CD4-positive, alpha-beta T cell treated with Interleukin-4 for 1 hour (primary cell): ENCODE measurements at regions not wholly inside any gene's neighbourhood (a gene's known extent, or its start where the extent isn't known, plus 50 kb on each side); places are given as distances from the start of the nearest gene placed in this dataset.
"Not testable (repeated sequence)": the region's sequence is repeated elsewhere in the genome, so short reads cannot be mapped to it uniquely, and the experiment has no call there.

Experiments
- DNase-seq, 2 donors: peaks; one replicate each; pipeline ENCODE4 v3.0.0-alpha.2; 2020 to 2022

- not testable (repeated sequence) for DNase-seq
Observed at GRCh38 chr15:21774760-21775159, 102.8 kb downstream of the POTEB start.

DNA sequence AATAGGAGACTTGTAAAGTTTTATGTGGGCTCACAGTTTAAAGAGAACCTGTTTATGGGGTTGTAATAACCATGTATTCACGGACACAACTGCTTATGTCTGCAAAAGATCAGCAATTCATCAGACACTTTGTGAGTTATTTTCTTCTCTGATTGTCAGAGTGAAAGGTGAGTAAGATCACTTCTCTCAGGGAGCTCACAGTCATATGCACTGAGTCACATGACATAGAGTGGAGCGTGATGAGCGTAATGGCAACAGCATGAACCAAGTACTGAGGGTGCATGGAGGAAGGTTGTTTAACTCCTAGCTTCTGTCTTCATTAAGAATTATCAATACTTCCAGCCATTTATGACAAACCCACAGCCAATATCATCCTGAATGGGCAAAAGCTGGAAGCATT is 111.0 kb downstream of the POTEB start:
- not testable (repeated sequence) for DNase-seq

- DNase-seq, result not testable (repeated sequence)
Observed at GRCh38 chr15:21763756-21764155, 113.8 kb downstream of the POTEB start.

DNA sequence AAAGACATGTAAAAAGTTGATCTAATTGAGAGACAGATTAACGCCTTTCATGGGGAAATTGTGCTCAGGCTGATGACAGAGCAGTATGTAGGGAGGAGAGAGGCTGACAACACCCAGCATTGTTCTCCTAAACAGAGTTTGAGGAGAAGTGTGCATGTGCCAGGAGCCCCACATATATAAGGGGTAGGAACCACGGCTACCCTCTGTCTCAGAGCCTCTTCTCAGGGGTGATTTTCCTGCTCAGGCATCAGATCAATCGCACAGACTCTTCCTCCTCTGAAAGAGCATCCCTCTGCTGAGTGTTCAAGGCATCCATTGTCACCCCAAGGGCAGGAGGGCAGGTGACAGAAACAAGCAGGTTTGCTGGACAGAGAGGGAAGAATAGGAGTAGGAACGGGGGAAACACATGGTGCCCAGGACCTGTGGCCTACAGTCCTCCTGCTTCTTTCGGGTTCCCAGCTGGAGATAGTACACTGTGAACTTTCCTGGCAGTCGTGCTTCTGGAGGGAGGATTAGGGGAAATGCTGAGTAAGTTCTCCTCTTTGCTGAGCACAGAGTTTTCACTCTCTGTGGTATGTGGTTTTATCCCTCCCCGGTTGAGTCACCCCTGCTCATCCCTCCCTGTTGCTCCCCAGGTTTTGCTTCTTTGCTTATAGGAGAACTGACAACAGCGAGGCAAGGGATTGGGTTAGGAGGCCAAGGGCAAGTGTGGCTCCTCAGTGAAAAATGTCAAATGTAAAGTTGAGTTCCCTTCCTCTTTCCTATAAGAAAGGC is 117.1 kb downstream of the POTEB start:
- not testable (repeated sequence) for DNase-seq

- DNase-seq, result not testable (repeated sequence)
Observed at GRCh38 chr15:21759401-21760165, 118.0 kb downstream of the POTEB start.

DNA sequence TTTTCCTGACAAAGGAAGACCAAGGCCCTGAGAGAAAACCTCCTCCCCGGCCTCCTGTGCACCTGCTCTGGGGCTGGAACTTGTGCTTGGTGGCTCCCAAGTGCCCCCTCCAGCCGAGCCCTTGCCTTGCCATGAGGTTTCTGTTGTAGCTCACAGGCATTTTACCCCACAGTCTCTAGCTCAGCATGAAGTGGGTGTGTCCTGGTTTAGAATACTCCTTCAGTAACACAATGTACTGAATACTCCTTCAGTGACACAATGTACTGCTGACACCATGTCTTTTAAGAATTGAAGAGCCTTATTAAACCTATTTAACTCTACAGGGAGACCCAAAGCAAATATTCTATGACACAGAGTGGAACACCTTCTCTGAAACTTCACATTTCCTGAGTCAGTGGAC is 123.7 kb downstream of the POTEB start:
- DNase-seq, result not testable (repeated sequence)

- peak in 1 of 2 donors; percentile 45 for DNase-seq
Observed at GRCh38 chr15:21752124-21752957, 125.2 kb downstream of the POTEB start.

- not testable (repeated sequence) for DNase-seq
Observed at GRCh38 chr15:21749173-21749572, 128.4 kb downstream of the POTEB start.

GRCh38 chr15:21744245-21744915 is 133.2 kb downstream of the POTEB start:
- peak in 1 of 2 donors; percentile 7 for DNase-seq

GRCh38 chr15:21742067-21742466 is 135.5 kb downstream of the POTEB start:
- DNase-seq, result not testable (repeated sequence)

DNA sequence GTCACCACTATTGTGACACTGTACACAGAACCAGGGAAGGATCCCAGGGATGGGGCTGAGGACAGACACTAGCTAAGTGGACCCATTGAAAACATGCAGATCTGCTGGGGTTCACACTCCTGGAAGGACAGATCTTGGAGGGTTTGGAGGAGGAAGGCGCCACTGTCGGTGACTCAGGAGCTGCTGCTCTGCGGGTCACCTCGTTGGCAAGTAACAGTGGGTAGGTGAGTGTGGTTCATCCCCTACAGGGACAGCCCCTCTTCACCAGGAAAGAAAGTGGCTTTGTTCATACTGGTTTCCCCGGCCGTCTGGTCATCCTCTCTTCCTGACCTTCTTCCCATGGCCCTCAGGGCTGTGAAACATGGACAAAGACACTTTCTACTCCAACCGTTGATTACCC is 139.5 kb downstream of the POTEB start:
- not testable (repeated sequence) for DNase-seq

GRCh38 chr15:21736443-21736842 is 141.1 kb downstream of the POTEB start:
- DNase-seq, result not testable (repeated sequence)

DNA sequence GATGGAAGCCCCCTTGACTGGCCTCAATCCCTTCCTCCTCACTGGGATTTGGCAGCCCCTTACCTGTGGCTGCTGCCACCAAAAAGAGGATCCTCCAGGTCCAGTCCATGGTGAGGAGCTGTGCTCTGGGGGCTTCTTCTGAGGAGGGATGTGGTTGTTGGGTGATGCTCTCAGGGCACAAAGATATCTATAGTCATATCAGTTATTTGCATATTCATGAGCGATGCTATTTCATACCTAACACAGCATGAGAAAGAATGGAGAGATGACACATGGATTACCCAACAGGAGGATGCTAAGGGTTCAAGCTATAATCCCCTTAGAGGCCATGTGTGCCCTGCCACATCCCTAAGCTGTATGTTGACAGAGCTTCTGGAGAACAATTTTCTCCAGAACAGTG is 141.7 kb downstream of the POTEB start:
- not testable (repeated sequence) for DNase-seq

DNA sequence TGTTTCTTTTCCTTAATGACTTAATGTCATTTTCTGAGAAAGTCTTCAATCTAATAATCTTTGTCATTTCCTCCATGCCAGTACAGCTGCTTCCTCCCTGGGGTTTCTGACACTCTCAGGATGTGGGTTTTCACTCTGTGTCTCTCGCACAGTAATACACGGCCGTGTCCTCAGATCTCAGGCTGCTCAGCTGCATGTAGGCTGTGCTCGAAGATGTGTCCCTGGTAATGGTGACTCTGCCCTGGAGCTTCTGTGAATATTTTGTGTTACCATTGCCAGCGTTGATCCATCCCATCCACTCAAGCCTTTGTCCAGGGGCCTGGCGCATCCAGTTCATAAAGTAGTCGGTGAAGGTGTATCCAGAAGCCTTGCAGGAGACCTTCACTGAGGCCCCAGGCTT is 142.2 kb downstream of the POTEB start:
- not testable (repeated sequence) for DNase-seq

- not testable (repeated sequence) for DNase-seq
Observed at GRCh38 chr15:21731496-21731895, 146.0 kb downstream of the POTEB start.

GRCh38 chr15:21730427-21731405 is 146.8 kb downstream of the POTEB start:
- DNase-seq, result not testable (repeated sequence)

- not testable (repeated sequence) for DNase-seq
Observed at GRCh38 chr15:21724988-21725387, 152.5 kb downstream of the POTEB start.

DNA sequence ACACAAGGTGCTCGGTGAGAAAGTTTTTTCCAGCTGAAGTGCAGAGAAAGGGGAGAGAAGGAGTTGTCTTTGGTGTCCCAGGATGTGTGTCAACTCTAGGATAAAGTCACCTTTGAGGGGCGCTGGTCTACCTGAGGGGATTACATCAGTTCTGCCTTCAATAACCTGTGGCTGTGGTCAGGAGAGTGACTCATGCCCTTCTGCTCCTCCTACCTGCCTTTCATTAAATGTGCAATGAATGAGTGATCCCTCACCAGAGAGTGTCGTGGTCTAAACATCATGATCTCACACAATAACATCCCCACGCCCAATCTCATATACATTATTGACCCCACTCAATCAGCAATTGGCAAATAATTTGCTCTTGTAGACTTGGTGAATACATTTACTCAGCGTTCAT is 156.4 kb downstream of the POTEB start:
- DNase-seq, result not testable (repeated sequence)

GRCh38 chr15:21718779-21719178 is 158.8 kb downstream of the POTEB start:
- DNase-seq, result not testable (repeated sequence)

GRCh38 chr15:21718108-21718507 is 159.4 kb downstream of the POTEB start:
- not testable (repeated sequence) for DNase-seq

DNA sequence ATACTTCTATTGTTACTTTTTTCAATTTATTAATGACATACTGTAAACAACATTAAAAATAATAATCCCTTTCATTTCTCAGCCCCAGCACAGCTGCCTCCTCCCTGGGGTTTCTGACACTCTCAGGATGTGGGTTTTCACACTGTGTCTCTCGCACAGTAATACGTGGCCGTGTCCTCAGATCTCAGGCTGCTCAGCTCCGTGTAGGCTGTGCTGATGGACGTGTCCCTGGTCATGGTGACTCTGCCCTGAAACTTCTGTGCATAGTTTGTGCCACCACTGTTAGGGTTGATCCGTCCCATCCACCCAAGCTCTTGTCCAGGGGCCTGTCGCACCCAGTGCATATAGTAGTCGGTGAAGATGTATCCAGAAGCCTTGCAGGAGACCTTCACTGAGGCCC is 159.9 kb downstream of the POTEB start:
- DNase-seq, result not testable (repeated sequence)
